LNCaP clone FGC (cell line): ENCODE measurements at regions not wholly inside any gene's neighbourhood (a gene's known extent, or its start where the extent isn't known, plus 50 kb on each side); places are given as distances from the start of the nearest gene placed in this dataset.

Experiments
- DNase-seq: peaks from one replicate; pipeline ENCODE4 v3.0.0-alpha.2; 2011; ENCODE audit warnings: low read depth
- H3K4me3 ChIP-seq: 2 replicates; pipeline ENCODE4 v1.5.1; 2011; ENCODE audit warnings: mild to moderate bottlenecking, low read depth, low read length, control low read depth
- TF ChIP-seq, protein P1 (sequence below): IDR thresholded peaks from 2 replicates; pipeline ENCODE4 v1.5.1; 2012; ENCODE audit warnings: mild to moderate bottlenecking; ENCODE audit not compliant: control insufficient read depth, insufficient read depth; ENCODE audit errors: extremely low read depth

DNA sequence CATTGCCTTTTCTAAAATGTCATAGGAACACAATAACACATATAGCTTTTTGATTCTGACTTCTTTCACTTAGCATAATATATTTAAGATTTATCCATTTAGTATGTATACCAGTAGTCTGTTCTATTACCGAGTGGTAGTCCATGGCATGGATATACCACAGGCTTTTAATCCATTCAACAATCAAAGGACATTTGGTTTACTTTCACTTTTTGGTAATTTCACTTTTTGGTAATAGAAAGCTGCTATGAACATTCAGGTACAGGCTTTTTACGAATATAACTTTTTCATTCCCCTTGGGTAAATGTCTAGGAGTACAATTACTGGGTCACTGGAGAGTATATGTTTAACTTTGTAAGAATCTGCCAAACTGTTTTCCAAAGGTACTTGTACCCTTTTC lies 100.7 kb upstream of the PRICKLE1 start:
- TF ChIP-seq, protein P1, sequence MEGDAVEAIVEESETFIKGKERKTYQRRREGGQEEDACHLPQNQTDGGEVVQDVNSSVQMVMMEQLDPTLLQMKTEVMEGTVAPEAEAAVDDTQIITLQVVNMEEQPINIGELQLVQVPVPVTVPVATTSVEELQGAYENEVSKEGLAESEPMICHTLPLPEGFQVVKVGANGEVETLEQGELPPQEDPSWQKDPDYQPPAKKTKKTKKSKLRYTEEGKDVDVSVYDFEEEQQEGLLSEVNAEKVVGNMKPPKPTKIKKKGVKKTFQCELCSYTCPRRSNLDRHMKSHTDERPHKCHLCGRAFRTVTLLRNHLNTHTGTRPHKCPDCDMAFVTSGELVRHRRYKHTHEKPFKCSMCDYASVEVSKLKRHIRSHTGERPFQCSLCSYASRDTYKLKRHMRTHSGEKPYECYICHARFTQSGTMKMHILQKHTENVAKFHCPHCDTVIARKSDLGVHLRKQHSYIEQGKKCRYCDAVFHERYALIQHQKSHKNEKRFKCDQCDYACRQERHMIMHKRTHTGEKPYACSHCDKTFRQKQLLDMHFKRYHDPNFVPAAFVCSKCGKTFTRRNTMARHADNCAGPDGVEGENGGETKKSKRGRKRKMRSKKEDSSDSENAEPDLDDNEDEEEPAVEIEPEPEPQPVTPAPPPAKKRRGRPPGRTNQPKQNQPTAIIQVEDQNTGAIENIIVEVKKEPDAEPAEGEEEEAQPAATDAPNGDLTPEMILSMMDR = no peak
- H3K4me3 ChIP-seq = no peak overlapping the region
- DNase-seq = no peak

DNA sequence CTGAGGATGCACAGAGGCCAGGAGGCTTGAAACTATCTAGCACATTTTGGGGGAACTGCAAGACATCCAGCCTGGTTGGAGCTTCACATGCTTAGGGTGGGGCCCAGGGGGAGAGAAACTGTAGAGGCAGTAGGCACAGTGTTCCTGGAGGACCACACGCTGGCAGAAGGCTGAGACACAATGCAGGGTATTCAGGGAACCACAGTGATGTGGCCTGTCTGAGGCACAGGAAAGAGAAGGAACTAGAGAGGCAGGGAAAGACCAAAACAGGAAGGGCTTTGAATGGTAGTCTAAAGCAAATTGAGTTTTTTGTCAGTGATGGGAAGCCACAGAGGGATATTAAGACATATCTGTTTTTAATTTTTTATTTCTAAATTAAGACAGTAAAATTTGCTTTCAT lies 100.2 kb upstream of the PRICKLE1 start:
- TF ChIP-seq, protein P1 = no peak
- H3K4me3 ChIP-seq = no peak overlapping the region
- DNase-seq = no peak

DNA sequence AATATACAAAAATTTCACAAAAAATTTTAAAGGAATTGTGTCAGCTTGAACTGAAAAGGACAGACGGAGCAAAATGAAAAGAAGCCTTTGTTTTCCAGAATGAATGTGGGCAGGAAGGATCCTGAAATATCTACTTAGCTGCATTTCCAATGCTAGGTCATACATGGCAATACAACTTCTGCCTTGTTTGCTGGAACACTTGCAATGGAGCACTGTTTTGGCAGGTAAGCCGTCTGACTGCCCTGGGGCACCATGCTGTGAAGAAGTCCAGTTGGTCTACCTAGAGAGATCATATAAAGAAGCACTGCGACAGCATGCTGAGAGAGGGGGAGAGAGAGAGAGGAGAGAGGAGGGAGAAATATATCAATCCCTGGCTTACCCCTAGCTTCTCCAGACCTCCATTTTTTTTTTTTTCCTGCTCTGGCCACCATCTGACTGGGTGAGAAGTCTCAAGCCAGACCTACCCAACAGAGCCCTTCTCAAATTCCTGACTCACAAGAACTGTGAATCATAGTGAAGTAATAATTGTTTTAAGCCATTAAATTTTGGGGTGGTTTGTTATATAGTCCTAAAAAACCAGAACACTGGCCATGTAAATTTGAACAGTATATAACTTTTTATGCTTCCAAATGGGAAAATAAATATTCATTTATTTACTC lies 97.1 kb upstream of the PRICKLE1 start:
- no peak for DNase-seq
- H3K4me3 ChIP-seq = no peak overlapping the region
- TF ChIP-seq, protein P1 = no peak

DNA sequence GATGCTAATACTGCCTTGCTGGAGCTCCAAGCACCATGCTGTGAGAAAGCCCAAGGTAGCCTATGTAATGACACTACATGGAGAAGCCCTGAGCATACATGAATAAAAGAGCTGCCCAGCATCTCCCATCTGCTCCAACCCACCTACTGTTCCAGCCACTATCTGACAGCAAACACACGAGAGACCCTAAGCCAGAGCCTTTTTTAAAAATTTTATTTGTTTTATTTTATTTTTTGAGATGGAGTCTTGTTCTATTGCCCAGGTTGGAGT lies 95.2 kb upstream of the PRICKLE1 start:
- TF ChIP-seq, protein P1 = no peak
- no peak for DNase-seq
- no peak overlapping the region for H3K4me3 ChIP-seq

DNA sequence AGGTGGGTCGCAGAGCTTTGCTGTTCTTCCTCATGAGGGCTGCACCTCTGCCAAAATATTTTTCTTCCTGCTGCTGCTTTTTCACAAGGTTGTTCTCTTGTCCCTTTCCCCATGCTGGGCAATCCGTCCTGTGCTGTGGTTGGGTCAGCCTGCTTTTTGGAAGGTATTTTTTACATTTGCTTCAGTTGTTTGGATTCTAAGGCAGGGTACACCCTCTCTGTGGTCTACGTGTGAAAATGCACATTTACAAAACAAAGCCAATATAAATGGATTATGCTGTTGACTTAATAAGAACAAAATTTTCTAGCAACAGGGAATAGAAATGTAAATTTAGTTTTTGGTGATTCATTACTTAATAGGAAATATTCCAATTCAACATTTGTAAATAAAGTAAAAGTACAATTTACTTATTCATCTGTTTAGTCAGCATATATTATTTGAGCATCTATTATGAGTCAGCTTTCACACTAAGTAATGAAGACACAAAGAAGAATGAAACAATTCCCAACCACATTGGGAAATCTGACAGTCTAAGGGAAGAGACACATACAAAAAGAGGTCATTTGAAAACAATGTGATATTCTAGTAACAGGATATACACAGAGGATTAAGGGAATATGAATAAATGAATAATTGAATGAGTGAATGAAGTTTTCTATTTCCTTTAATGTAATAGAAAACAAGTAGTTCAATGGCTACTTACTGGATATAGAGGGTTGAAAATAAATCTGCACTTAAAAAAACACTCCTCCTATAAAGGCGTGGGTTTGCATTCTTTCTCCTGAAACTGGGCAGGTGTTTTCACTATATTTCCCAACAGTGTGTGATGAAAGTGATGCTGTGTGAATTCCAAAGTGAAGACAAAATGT lies 94.6 kb upstream of the PRICKLE1 start:
- TF ChIP-seq, protein P1 = no peak
- no peak overlapping the region for H3K4me3 ChIP-seq
- no peak for DNase-seq

DNA sequence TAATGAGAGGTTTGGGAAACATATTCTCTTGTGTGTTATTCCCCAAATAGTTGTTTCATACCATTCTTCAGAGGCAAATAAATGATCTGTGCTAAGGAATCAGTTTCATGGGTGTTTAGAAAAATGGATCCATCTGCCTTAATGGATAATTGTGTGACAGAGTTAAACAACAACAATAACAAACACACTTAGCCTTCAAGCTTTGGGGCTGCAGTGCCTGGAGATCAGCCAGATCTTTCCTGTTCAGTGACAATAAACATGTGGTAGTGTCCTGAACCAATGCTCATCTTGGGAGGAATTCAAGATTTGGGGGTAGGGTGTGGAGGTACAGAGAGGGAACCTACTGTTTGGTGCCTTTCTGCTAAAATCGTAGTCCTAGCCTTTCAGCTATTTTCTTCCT lies 93.7 kb upstream of the PRICKLE1 start:
- DNase-seq = no peak
- H3K4me3 ChIP-seq = no peak overlapping the region
- TF ChIP-seq, protein P1 = no peak

DNA sequence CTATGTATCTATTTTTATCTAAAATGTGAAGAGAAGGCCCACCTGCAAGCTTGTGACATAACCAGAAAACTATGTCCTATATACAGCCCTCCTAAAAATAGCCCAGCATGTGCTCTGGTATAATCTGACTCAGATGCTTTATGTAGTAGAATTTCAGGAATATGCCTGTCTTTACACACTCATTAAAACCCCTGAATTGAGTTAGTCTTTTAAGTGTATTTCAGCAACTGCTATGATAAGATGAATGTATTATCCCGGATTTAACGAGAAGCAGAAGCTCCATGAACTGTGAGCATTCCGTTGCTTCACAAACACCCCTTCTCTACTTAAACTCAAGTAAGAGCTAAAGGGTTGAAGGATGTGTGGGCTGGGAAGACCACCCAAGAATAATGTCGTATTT lies 89.9 kb upstream of the PRICKLE1 start:
- TF ChIP-seq, protein P1 = no peak
- H3K4me3 ChIP-seq = no peak overlapping the region
- no peak for DNase-seq
